PC-9 (cell line): ENCODE measurements at regions not wholly inside any gene's neighbourhood (a gene's known extent, or its start where the extent isn't known, plus 50 kb on each side); places are given as distances from the start of the nearest gene placed in this dataset.

ENCODE experiments used
- EZH2 ChIP-seq: fragments of 200-600 bp; sonication (generic); IDR thresholded peaks from 2 replicates; pipeline ENCODE4 v1.8.0; 2017; ENCODE audit warnings: antibody characterized with exemption, low read depth
- TF ChIP-seq, protein P1 (sequence below): fragments of 200-600 bp; sonication (generic); conservative IDR thresholded peaks from 2 replicates; pipeline ENCODE4 v1.6.1; 2017; ENCODE audit warnings: mixed run types, antibody characterized with exemption, mild to moderate bottlenecking, moderate library complexity

GRCh38 chr2:16170675-16171424, 230.5 kb downstream of the MYCN start:
- TF ChIP-seq, protein P1, sequence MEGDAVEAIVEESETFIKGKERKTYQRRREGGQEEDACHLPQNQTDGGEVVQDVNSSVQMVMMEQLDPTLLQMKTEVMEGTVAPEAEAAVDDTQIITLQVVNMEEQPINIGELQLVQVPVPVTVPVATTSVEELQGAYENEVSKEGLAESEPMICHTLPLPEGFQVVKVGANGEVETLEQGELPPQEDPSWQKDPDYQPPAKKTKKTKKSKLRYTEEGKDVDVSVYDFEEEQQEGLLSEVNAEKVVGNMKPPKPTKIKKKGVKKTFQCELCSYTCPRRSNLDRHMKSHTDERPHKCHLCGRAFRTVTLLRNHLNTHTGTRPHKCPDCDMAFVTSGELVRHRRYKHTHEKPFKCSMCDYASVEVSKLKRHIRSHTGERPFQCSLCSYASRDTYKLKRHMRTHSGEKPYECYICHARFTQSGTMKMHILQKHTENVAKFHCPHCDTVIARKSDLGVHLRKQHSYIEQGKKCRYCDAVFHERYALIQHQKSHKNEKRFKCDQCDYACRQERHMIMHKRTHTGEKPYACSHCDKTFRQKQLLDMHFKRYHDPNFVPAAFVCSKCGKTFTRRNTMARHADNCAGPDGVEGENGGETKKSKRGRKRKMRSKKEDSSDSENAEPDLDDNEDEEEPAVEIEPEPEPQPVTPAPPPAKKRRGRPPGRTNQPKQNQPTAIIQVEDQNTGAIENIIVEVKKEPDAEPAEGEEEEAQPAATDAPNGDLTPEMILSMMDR, result no peak
- no peak for TF ChIP-seq EZH2
